ENCODE measurements at regions not wholly inside any gene's neighbourhood (a gene's known extent, or its start where the extent isn't known, plus 50 kb on each side); places are given as distances from the start of the nearest gene placed in this dataset.

- no peaks in the 10 kb centered on the region for H3K9me3 Mint-ChIP-seq
- DNase-seq (ENCODE audit: low spot score) (no peak), ATAC-seq (no peak)
- H3K36me3 Mint-ChIP-seq = no peaks in the 10 kb centered on the region
- no peak overlapping the region for H3K27ac Mint-ChIP-seq
- POLR2A ChIA-PET = no interaction called here
- TF ChIP-seq ELF4 (CRISPR knock-in tag; IDR thresholded peaks at IDR 0.05; ENCODE audit: low read depth) (no peak), TEAD4 (CRISPR knock-in tag; IDR thresholded peaks at IDR 0.05) (no peak), ATF2 (CRISPR knock-in tag; IDR thresholded peaks at IDR 0.05; ENCODE audit: borderline replicate concordance, low read depth) (no peak), RORB (CRISPR knock-in tag; IDR thresholded peaks at IDR 0.05) (no peak), FOXK1 (CRISPR knock-in tag; IDR thresholded peaks at IDR 0.05) (no peak), HMGA2 (CRISPR knock-in tag; IDR thresholded peaks at IDR 0.05) (no peak), NFE2L1 (CRISPR knock-in tag; IDR thresholded peaks at IDR 0.05) (no peak)
- TF ChIP-seq, protein P1, sequence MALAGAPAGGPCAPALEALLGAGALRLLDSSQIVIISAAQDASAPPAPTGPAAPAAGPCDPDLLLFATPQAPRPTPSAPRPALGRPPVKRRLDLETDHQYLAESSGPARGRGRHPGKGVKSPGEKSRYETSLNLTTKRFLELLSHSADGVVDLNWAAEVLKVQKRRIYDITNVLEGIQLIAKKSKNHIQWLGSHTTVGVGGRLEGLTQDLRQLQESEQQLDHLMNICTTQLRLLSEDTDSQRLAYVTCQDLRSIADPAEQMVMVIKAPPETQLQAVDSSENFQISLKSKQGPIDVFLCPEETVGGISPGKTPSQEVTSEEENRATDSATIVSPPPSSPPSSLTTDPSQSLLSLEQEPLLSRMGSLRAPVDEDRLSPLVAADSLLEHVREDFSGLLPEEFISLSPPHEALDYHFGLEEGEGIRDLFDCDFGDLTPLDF (CRISPR knock-in tag; IDR thresholded peaks at IDR 0.05) = no peak
- TF ChIP-seq, protein P2, sequence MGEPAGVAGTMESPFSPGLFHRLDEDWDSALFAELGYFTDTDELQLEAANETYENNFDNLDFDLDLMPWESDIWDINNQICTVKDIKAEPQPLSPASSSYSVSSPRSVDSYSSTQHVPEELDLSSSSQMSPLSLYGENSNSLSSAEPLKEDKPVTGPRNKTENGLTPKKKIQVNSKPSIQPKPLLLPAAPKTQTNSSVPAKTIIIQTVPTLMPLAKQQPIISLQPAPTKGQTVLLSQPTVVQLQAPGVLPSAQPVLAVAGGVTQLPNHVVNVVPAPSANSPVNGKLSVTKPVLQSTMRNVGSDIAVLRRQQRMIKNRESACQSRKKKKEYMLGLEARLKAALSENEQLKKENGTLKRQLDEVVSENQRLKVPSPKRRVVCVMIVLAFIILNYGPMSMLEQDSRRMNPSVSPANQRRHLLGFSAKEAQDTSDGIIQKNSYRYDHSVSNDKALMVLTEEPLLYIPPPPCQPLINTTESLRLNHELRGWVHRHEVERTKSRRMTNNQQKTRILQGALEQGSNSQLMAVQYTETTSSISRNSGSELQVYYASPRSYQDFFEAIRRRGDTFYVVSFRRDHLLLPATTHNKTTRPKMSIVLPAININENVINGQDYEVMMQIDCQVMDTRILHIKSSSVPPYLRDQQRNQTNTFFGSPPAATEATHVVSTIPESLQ (CRISPR knock-in tag; IDR thresholded peaks at IDR 0.05) = no peak
- H3K4me1 Mint-ChIP-seq = no peaks in the 10 kb centered on the region
- no peaks in the 10 kb centered on the region for H3K27me3 Mint-ChIP-seq (ENCODE audit: low read depth)
- CTCF ChIA-PET = no interaction called here
- no peak overlapping the region for H3K4me3 Mint-ChIP-seq
These were observed 220.3 kb upstream of the LRFN2 start for GRCh38 chr6:40807484-40807883.

DNA sequence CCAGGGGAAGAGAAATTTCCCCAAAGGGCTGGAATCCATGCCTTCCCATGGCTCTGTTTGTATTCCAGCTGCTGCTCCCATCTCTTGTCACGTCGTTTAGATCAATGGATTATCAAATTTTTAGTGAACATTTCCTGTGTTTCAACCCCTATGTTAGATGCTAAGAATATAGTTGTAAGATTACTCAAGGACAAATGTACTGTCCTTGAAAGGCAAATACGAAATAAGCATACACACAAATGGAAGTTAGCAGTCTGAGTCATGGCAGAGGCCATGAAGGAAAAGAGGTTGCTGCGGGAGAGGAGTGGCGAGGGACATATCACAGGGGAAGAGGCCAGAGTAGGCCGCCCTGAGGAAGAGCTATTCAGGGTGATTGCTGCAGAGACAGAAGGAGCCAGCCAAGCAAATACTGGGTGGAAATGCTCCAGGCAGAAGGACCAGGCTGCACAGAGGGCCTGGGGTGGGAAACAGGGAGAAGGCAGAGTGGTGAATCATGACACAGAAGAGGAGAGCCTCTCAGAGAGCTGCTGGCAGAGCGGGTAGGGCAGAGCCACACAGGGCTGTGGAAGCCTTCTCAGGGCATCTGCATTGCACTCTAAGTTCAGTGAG, 219.2 kb upstream of the LRFN2 start:
- ChIA-PET CTCF (interaction anchor here (0.7 kb wide), 1 partner anchor 476 kb away, joined by 3 read pairs; no protein-coding TSS in a partner anchor), POLR2A (no interaction called here)
- Mint-ChIP-seq H3K27ac (no peak overlapping the region), H3K36me3 (no peaks in the 10 kb centered on the region), H3K4me1 (peaks cover 3% of the 10 kb centered on the region; the same call in 1 of the 2 replicates), H3K9me3 (no peaks in the 10 kb centered on the region), H3K27me3 (ENCODE audit: low read depth) (no peaks in the 10 kb centered on the region), H3K4me3 (no peak overlapping the region)
- DNase-seq (ENCODE audit: low spot score) (no peak), ATAC-seq (no peak)
- TF ChIP-seq ZNF416 (CRISPR knock-in tag; IDR thresholded peaks at IDR 0.05) = no peak
- no peak for TF ChIP-seq ZNF396 (CRISPR knock-in tag; IDR thresholded peaks at IDR 0.05; ENCODE audit: borderline replicate concordance)
- no peak for TF ChIP-seq AR (CRISPR knock-in tag; IDR thresholded peaks at IDR 0.05)
- no peak for TF ChIP-seq ZNF232 (CRISPR knock-in tag; IDR thresholded peaks at IDR 0.05)
- no peak for TF ChIP-seq ELF4 (CRISPR knock-in tag; IDR thresholded peaks at IDR 0.05; ENCODE audit: low read depth)
- TF ChIP-seq TCF7 (CRISPR knock-in tag; IDR thresholded peaks at IDR 0.05; ENCODE audit: low read depth) = no peak
- TF ChIP-seq, protein P3, sequence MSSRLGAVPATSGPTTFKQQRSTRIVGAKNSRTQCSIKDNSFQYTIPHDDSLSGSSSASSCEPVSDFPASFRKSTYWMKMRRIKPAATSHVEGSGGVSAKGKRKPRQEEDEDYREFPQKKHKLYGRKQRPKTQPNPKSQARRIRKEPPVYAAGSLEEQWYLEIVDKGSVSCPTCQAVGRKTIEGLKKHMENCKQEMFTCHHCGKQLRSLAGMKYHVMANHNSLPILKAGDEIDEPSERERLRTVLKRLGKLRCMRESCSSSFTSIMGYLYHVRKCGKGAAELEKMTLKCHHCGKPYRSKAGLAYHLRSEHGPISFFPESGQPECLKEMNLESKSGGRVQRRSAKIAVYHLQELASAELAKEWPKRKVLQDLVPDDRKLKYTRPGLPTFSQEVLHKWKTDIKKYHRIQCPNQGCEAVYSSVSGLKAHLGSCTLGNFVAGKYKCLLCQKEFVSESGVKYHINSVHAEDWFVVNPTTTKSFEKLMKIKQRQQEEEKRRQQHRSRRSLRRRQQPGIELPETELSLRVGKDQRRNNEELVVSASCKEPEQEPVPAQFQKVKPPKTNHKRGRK (CRISPR knock-in tag; IDR thresholded peaks at IDR 0.05; ENCODE audit: borderline replicate concordance) = no peak
- TF ChIP-seq, protein P4, sequence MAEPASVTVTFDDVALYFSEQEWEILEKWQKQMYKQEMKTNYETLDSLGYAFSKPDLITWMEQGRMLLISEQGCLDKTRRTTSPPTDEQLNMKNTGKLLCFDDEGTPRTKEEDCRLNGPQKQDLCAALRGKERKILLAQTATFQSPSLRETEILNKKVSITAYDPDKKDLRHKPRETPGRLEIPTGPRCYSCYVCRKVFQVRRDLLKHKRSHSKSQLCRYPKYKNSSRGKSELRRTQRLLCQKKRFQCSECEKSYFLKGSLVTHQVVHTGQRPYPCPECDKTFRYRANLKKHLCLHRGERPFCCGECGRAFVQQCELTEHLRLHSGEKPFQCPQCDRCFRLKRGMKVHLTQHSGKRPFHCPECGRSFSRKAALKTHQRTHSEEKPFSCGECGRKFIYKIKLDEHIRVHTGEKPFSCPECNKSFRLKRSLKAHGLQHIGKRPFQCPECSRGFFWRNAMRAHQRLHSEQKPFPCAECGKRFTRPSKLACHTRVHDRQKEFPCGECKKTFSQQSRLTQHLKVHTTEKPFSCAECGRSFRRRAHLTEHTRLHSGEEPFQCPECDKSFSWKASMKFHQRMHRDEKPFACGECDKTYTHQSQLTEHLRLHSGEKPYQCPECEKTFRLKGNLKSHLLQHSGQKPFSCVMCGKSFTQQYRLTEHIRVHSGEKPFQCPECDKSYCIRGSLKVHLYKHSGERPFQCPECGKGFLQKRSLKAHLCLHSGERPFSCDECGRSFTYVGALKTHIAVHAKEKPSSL (CRISPR knock-in tag; conservative IDR thresholded peaks at IDR 0.05) = no peak
- no peak for TF ChIP-seq NFE2L1 (CRISPR knock-in tag; IDR thresholded peaks at IDR 0.05)
- no peak for TF ChIP-seq ATF2 (CRISPR knock-in tag; IDR thresholded peaks at IDR 0.05; ENCODE audit: borderline replicate concordance, low read depth)
- TF ChIP-seq, protein P5, sequence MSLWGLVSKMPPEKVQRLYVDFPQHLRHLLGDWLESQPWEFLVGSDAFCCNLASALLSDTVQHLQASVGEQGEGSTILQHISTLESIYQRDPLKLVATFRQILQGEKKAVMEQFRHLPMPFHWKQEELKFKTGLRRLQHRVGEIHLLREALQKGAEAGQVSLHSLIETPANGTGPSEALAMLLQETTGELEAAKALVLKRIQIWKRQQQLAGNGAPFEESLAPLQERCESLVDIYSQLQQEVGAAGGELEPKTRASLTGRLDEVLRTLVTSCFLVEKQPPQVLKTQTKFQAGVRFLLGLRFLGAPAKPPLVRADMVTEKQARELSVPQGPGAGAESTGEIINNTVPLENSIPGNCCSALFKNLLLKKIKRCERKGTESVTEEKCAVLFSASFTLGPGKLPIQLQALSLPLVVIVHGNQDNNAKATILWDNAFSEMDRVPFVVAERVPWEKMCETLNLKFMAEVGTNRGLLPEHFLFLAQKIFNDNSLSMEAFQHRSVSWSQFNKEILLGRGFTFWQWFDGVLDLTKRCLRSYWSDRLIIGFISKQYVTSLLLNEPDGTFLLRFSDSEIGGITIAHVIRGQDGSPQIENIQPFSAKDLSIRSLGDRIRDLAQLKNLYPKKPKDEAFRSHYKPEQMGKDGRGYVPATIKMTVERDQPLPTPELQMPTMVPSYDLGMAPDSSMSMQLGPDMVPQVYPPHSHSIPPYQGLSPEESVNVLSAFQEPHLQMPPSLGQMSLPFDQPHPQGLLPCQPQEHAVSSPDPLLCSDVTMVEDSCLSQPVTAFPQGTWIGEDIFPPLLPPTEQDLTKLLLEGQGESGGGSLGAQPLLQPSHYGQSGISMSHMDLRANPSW (CRISPR knock-in tag; conservative IDR thresholded peaks at IDR 0.05; ENCODE audit: low read depth) = no peak
- no peak for TF ChIP-seq HMGA2 (CRISPR knock-in tag; IDR thresholded peaks at IDR 0.05)
- no peak for TF ChIP-seq RELA (CRISPR knock-in tag; IDR thresholded peaks at IDR 0.05; ENCODE audit: borderline replicate concordance)
